Right forelimb (tissue), 1 donor: ENCODE measurements at regions not wholly inside any gene's neighbourhood (a gene's known extent, or its start where the extent isn't known, plus 50 kb on each side); places are given as distances from the start of the nearest gene placed in this dataset.

Experiments used
- DNase-seq: peaks from one replicate; pipeline ENCODE4 v3.0.0-alpha.2; 2018

DNA sequence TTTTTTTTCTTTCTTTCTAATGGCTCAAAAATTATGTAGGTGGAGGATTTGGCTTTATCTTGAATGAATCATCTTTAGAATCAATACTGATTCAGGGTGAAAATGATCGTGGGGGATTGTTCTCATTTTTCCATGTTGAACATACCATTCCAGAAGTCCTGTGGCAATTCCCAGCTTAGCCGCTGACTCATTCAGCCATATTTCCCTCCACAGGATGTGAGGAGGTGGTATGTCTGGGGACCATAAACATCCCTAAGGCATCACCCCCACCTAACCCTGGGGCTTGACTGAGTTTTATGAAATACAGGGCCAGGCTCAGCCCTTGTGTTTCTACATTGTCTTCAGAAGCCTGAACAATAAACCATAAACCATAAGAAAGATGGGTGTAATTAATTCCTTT lies 92.7 kb upstream of the FN1 start:
- DNase-seq, result no peak

DNA sequence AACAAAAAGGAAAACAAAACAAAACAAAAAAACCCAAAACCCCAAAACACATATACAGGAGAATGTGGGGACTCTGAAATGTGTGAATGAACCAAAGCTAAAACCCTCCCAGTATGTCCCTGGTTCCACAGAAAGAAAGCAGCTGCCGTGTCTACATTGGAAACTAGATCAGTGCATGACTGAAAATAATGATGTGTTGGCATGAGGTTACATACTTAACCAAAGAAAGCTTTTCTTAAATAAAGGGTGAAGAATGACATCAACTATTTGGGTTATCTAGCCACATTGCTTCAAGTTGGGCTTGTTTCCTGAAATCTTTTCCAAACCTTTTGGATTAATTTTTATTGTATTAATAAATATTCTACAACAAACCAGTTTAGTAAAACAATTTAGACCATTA lies 91.9 kb upstream of the FN1 start:
- no peak for DNase-seq

DNA sequence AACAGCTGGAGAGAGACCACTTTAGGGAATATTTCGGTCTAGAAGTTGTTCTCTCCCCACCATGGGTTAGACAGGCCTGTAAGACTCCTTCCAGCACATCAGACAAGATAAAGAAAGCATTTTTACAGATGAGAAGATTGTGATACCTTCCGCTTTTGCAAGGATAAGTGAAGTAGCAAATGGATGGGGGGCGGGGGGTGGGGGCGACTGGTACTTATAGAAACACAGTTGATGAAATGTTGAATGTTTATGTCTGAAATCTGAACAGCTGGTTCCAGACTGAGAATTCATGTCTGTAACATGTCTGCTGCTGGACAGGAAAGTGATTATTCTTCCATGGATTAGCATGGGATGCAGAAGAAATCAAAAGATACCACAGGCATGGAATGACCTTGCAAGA lies 90.5 kb upstream of the FN1 start:
- DNase-seq, result no peak

DNA sequence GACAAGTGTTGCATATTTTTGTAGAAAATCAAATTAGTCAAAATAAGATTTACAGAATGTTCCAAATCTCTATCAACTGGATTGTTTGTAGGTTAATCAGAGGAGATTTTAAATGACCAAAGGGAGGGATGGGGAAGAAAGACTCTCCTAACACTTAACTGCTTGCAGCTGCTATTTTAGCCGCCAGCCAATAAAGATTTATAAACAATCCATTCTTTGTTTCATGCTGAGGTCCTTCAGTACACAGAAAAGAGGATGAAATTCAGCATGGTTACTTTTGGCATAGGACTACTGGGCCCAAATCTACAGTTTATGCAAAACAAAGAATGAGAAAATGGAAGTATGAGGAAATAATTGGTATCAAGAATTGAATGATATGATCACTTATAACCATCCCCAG lies 86.4 kb upstream of the FN1 start:
- no peak for DNase-seq

DNA sequence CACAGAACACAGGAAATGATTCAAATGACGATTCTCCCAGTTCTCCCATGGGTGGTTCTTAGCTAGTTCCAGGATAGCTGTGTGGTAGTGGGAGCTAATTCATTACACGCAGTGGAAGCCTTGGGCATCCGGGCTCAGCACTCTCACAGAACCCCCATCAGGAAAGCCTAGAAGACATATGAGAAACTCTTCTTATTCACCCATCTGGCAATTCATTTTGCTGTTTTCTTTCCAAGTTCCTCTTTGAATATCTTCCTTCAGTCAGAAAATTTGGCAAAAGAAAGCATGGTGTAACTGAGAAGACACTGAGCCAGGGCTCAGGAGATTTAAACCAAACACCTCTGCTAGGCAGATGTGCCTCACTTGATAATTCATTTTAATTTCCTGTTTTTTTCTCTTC lies 85.2 kb upstream of the FN1 start:
- no peak for DNase-seq

DNA sequence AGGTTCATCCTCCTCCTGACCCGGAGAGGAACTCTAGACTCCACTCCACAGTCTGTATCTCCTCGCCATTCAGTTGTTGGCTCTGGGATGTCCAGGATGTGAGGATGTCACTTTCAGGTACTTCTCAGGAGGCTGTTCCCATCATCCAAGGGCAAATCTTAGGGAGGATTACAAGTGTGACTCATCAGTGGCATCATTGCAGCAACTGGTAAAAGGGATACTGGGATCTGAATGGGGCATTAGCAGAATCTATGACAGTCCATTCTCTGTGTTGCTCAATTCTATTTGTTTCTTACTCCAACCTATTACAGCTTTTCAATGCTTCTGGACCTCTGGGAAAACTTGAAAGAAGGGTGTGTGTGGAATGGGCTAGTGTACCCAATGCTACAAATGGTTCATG lies 81.5 kb upstream of the FN1 start:
- no peak for DNase-seq

DNA sequence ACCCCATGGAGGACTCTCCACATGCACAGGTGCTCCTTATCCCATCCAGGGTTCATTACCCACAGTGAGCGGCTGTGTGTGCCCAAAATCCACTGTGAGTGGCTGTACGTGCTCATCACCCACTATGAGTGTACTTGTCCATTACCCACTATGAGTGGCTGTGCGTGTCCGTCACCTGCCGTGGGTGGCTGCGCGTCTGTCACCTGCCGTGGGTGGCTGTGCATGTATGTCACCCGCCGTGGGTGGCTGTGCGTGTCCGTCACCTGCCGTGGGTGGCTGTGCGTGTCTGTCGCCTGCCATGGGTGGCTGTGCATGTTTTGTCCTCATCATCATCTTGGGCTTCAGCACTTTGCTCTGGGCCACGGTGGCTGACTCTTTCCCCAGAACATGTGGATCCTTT lies 78.6 kb upstream of the FN1 start:
- no peak for DNase-seq

DNA sequence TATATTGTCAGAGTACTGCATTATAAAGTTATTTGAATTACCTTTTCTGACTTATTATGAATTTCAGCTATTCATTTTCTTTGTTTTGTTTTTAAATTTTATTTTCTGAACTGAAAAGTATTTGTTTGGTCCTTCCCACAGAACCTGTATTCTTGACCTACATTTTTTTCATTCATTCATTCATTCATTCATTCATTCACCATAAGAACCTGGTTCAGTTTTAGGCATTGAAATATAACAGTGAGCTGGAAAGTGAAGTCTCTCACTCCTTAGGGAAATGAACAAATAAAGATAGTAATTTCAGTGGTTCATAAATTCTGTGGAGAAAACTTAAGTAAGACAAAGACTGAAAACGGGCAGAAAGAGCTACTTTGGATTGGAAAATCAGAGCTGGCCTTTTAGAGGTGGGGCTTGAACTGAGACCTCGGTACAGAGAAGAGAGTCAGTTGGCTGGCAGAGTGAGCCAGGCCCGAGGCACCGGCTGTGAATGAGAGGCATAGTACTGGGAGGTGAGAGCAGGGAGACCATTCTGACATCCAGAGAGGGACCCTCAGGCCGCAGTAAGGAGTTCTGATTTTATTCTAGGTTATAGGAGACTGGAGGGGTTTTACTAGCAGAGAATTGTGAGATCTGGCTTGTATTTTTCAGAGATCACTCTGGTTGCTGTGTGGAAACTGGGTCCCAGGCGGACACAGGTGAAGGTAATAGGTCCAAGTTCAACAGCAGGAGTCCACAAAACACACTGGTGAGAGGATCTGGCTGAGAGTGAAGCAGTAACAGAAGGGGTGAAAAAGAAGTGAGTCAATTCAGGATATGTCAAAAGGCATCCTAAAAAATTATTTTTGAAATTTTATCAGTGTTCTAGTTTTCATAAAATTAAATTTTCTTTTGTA lies 75.8 kb upstream of the FN1 start:
- DNase-seq, result no peak

DNA sequence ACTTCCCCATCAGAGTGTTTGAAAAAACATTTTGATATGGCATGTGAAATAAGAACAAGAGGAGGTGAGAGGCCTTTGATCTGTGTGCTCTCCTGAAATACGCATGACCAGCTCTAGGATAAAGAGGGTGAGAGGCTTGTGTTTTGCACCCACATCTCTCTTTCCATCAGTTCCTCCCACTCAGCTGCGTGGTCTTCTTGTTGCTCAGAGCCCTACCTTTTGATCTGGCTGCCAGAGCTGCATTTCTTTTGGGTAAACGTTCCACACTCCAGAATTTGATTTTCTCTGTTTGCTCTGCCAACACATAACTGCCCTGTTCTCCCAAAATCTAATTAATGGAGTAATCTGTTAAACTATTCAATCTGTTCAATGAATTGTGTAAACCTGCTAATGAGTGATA lies 72.0 kb upstream of the FN1 start:
- DNase-seq, result no peak

DNA sequence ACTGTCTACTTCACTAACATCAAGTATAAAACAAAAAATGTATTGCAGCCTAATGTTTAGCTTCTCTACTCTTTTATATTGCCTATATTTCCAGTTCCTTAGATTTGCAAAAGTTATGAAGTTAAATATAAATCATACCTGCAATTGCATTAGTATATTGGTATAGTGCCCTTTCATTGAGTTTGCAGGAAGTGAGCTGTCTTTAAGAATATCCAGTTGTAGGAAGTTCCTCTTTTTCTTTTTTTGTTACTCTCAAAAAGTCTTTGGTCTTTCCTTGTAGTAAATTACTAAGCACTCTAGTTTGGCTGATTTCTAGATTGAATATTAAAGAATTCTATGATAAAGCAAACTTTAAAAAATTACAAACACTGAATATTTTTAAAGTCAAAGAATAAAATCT lies 71.3 kb upstream of the FN1 start:
- no peak for DNase-seq

DNA sequence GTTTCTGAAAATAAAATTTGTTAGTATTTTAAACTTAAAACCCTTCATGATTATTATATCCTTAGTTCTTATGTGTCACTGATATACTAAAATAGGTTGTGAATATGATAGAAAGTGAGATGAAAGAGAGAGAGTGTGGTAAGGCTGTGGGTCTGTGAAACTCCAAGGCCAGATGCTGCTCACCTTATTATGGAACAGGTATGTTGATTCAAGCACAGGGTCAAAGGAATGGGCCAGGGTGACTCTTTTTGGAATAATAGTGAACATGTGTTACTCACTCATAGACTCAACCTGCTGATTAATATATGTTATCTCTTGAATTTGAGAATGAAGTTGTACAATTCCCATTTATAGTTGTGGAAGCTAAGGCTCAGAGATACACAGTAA lies 70.7 kb upstream of the FN1 start:
- no peak for DNase-seq

DNA sequence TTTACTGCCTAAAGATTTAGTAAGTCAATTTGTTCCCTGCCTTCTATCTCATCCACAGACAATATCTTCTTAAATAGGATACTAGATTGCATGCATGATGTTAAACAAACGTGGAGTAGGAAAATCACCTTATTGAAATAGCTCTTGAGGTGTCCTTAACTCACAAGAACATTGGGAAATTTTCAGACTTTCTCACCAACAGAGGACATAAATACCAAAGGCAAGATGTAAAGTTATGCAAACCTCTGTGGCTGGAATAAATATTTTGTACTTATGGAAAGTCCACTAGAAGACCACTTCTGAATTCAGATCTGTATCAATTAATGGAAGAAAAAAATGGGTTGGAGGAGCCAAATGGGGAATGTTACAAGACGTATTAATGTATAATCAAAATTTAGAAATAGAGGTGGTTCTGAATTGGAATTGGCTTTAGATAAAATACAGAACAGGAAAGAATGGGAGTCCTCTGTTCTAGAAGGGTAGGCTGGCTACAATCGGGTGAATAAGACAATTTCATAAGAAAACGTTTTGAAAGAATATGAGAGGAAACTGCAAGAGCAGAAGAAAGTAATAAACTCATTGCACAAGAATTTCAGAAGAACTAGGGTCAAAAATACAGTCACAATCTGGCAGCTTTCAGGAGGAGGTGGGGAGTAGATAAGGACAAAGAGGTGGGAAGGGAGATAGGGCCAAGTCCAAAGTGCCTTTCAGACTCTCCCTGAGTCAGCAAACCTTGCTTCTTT lies 69.3 kb upstream of the FN1 start:
- DNase-seq, result no peak

DNA sequence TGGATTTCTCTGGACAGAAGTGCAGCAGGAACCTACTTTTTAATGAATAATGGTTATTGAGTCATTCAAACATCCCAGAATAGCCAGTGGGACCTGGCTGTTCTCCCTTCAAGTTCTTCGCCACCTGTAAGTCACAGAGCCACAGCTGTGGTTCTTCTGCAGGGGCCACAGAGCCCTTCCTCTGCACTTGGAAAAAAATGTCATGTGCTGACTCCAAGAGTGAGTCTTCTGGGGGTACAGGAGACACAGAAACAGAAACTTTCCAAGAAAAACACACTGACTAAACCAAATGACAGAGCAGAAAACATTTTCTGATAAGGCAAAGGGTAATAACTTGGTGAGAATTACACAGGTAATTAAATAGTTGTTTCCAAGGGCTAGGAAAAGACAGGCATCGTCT lies 68.7 kb upstream of the FN1 start:
- DNase-seq, result no peak

DNA sequence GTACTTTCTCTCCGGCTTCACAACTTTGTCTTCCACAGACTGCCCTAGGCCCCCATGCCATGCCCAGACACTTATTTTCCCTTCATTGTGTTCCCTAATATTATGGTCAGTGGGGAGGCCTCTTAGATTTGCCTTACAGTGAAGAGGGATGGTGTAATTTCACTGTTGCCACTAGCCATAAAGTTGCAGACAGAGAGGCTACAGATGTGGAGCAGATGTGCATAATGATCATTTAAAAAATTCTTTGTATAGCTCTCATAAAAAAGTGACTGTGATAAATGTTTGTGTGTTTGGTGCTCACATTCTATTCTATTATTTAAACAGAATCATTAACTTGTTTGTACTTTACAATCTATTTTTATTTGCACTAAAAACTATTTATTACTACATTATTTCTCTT lies 67.5 kb upstream of the FN1 start:
- DNase-seq, result no peak

DNA sequence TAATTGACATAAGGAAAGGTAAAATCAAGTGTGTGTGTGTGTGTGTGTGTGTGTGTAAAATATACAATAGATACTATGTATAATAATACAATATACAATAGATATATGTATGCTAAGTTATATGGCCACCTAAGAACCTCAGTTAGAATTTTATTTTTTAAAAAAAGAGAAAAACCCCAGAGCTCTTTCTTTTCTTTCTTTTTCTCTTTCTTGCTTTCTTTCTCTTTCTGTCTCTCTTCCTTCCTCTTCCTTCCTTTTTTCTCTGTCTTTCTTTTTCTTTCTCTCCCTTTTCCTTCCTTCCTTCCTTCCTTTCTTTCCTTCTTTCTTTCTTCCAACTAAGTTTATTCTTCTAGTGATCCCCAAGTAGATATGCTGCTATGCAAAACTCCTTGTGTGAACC lies 64.6 kb upstream of the FN1 start:
- no peak for DNase-seq

DNA sequence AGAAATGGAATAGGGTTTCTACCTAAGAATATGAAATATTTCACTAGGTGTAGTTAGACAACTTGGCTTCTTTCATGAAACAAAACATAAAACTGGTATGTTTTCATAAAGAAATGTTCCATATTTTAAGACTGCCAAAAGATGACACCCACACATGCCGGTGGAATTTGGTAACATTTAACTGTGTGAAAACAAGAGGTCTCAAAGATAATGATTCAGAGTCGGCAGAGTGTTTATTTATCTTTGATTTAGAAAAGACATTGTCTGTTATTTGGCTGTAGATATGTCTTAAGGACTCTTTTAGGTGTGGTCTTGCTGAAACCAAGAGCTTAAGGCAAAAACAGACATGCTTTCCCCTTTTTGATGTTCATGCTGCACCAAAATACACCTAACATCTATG lies 63.5 kb upstream of the FN1 start:
- no peak for DNase-seq

DNA sequence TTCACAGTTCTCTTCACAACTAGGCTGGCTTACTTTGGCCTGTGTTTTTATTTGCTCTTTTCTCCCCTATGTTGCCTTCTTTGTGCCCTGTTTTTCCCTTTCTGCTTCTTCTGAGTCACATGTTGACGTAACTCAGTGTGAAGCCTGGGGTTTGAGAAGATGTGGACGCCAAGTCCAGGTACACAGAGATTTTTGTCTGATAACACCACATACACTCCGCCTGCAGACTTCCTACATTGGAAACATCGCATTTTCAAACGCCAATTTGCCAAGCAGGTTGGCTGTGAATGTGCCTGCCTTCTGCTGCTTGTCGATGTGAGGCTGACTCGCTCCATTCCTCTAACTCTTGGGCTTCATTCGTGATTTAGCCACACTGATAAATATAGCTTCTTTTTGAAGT lies 62.6 kb upstream of the FN1 start:
- DNase-seq, result no peak

DNA sequence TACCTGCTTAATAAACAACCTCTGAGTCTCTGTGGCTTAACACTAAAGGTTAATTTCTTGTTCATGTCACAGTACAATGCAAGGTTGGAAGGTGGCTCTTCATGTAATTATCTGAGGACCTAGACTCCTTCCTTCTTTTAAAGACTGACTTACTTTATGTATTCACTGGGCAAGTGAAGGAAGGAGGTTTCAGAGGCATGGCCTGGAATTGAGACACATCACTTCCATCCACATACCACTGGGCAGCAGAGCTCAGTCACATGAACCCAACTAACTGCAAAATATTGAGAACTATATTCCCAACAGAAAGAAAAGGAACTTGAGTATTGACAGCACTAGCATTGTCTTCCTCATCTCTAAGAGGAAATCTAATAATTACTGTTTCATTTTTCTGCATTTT lies 57.5 kb upstream of the FN1 start:
- no peak for DNase-seq

DNA sequence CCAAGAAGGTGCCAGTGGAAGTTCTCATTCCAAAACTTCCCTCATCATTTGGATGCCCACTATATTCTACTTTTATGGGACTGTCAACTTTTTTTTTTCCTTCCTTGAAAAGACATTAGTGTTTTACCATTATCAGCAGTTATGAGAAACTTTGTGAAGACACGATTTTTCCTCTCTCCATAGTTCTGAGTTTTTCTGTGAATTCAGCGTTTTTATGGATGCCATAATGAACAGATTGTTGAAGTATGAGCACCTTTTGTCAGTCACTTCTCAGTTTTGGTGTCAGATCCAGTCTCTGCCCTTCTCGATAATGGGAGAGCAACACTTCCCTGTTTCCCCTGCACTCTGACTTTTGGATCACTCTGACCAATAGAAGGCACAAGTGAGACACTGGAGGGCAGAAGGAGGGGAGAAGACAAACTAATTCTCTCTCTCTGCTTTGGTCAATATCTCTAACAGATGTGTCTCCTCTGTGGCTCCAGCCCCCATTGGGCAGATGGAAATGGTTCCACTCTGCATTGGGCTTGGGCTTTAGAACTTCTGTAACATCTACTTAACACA lies 53.5 kb upstream of the FN1 start:
- no peak for DNase-seq

DNA sequence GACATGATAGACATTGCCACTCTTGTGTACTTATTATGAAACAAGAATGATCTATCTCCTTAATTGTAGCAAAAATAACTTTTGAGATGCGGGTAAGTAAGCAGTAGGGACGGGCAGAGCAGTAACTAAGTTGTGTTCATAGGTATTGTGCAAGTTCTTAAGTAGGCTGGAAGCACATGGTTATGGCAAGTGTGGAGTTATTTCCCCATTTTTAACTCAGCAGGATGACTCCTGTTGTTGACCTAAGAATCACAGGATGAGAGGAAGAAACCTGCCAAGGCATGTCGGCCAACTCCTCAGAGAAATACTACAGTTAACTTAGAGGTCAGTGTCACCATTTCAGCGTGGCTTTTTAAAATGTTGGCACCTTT lies 51.1 kb upstream of the FN1 start:
- DNase-seq, result no peak

DNA sequence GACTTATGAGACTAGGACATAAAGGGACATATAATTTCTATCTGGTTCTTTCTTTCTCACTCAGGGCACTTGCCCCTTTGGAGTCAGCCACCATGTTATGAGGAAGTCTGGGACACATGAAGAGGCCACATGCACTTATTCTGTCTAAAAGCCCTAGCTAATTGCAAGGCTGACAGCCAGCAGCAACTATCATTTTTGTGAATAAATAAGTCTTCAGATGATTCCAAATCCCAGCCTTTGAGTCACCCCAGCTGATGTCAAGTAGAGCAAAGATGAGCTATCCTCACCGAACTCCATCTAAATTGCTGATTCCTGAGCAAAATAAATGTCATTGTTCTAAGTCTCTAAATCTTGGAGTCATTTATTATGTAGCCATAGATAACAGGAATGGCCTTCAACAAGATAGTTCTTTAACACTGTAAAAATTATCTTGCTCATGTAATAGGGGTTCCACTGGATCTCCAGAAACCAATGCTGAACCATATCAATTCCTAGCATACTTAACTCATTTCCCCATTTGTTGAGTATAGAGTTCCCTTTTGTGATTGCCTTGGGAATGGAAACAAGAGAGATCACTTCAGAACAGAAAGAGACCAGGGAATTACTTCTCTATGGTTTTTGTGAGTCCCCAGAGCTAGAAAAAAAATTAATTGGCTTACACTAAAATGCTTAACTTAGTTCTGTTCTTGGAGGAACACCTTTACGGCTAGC lies 50.6 kb upstream of the FN1 start:
- DNase-seq, result no peak
